Fibroblast of skin of left quadriceps (primary cell): ENCODE measurements at regions not wholly inside any gene's neighbourhood (a gene's known extent, or its start where the extent isn't known, plus 50 kb on each side); places are given as distances from the start of the nearest gene placed in this dataset.

Source experiments
- DNase-seq, 2 experiments: peaks; one replicate each; pipeline ENCODE4 v3.0.0-alpha.2; 2013; ENCODE audit warnings: low read depth in 2 of 2

GRCh38 chr6:149213829-149214228, 103.7 kb upstream of the TAB2 start:
- no peak for DNase-seq

DNA sequence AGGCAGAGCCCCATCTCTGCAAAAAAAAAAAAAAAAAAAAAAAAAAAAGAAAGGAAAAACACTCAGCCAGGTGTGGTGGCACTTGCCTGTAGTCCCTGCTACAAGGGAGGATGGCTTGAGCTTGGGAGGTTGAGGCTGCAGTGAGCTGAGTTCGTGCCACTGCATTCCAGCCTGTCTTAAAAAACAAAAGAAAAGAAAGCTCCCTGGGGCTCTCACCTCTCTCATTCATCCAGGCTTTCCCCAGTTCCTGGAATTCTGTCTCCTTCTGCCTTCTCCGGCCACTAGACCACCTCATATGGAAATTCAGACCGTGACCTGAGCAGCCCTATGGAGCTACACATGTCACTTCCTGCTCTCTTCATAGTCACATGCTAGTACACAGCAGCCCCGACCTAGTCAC, 101.1 kb upstream of the TAB2 start:
- DNase-seq = no peak

- no peak for DNase-seq
Measured at GRCh38 chr6:149217466-149217888, 100.0 kb upstream of the TAB2 start.

DNA sequence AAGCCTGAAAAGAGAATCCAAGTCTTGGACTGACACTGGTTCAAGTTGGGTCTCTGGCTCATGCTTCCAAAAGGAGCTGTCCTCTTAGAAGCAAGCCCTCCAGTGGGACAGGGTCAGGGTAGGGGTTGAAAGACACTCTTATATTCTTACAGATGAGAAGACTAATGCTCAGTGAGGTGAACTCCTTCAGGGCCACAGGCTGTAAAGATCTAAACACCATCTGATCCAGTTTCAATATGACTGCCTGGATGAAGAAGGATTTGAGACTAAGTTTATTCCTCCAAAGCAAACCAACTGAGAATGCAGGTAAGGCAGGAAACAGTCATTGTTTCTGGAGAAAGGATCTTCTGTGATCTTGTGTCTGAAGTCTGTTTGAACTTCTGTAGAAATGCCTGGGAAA, 99.0 kb upstream of the TAB2 start:
- DNase-seq = no peak

DNA sequence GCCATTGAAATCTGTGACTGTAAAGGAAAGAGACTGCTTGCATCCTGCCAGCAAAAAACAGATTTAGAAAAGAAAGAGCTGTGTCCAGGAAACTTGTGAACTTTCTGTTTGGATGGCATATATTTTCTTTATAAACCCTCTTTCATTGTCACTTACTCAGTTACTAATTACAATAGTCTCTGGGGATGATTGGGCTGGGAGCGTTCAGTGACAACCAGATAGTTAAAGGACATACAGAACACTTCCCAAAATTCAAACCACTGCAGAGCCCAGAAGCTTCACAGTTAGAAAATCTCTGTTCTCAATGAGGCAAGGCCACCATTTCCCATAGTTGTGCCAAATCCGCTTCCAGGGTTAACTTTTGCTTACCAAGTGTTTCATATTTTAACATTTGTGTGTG, 98.6 kb upstream of the TAB2 start:
- DNase-seq = no peak

- no peak for DNase-seq
Measured at GRCh38 chr6:149220882-149221773, 96.4 kb upstream of the TAB2 start.

DNA sequence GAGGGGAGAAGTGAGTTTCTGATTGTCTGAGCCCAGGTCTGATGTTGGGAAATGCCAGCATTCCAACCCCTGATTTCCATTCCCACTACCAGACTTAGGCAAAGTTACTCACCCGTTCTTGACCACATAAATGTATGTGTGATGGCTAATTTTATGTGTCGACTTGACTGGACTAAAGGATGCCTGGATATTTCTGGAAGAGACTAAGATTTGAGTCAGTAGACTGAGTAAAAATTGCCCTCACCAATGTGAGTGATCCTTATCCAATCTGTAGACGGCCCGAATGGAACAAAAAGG, 95.8 kb upstream of the TAB2 start:
- peak; percentile 28 to 30 for DNase-seq

GRCh38 chr6:149223120-149223903, 94.2 kb upstream of the TAB2 start:
- DNase-seq = no peak

- no peak for DNase-seq
Measured at GRCh38 chr6:149223904-149224351, 93.6 kb upstream of the TAB2 start.

- no peak for DNase-seq
Measured at GRCh38 chr6:149224399-149224798, 93.1 kb upstream of the TAB2 start.

GRCh38 chr6:149225370-149225769, 92.1 kb upstream of the TAB2 start:
- DNase-seq = no peak

- DNase-seq = no peak
Measured at GRCh38 chr6:149225946-149226345, 91.6 kb upstream of the TAB2 start.

DNA sequence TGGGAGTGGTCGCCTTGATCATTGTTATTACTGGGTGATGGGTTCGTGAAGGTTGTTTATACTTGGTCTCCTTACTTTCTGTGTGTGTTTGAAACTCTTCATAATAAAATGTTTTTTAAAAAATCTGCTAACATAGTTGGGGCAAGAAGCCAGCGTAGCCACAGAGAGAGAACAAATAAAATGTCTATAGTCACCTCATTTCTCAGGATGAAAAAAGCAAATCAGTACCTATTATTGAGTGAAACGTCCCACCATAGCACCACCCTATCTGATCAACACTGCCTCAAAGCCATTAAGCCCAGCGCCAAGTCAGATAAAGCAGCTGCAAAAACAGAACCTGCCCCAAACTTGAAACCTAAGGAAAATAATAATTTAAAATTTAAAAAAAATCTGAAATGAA, 89.7 kb upstream of the TAB2 start:
- no peak for DNase-seq

- DNase-seq = no peak
Measured at GRCh38 chr6:149228311-149228955, 89.1 kb upstream of the TAB2 start.

- no peak for DNase-seq
Measured at GRCh38 chr6:149229096-149229495, 88.4 kb upstream of the TAB2 start.

GRCh38 chr6:149230712-149231460, 86.6 kb upstream of the TAB2 start:
- no peak for DNase-seq

DNA sequence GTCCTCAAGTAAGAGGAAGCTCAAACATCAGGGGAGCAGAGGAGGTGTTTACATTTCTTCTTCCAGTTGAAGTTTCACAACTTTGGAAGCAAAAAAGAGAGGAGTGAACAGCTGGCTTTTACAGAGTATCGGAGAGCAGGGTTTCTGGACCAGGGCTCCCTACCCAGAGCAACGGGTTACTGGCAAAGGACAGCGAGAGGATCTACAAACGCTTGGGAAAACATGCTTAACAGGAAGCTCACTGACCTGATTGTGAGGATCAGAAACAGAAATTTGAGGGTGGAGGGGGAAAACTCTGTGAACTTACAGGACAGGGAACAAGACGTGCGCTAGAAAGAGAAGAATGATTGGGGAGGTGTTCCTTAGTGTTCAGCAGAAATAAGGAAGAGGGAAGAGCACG, 85.7 kb upstream of the TAB2 start:
- no peak for DNase-seq

DNA sequence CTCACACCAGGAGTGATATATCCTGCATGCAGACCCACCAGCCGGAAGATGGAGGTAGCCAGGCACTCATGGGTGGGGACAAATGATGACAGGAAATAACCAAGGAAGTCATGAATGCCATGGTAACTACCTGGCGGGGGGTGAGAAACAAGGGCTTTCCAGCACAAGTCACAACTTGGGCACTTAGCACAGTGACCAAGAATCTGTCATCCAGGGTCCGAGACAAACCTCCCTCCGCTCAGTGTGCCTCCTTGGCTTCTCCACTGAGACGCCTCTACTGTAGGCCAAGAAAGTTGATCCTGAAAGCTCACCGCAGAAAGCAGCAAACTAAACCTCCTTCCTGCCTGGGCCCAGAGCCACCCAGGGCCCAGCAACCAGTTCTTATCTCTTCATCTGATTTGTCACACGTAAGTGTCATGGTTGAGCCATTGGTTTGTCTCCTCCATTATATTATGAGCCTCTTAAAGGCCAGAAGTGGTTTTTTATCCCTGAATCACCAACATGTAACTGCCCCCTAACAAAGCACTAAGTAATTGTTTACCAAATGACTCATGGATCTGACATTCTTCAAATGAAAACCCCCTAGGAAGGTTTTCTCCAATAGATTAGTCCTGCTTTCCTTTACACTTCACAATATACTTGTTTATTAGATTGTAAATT, 84.3 kb upstream of the TAB2 start:
- peak; percentile 52 to 60 for DNase-seq

DNA sequence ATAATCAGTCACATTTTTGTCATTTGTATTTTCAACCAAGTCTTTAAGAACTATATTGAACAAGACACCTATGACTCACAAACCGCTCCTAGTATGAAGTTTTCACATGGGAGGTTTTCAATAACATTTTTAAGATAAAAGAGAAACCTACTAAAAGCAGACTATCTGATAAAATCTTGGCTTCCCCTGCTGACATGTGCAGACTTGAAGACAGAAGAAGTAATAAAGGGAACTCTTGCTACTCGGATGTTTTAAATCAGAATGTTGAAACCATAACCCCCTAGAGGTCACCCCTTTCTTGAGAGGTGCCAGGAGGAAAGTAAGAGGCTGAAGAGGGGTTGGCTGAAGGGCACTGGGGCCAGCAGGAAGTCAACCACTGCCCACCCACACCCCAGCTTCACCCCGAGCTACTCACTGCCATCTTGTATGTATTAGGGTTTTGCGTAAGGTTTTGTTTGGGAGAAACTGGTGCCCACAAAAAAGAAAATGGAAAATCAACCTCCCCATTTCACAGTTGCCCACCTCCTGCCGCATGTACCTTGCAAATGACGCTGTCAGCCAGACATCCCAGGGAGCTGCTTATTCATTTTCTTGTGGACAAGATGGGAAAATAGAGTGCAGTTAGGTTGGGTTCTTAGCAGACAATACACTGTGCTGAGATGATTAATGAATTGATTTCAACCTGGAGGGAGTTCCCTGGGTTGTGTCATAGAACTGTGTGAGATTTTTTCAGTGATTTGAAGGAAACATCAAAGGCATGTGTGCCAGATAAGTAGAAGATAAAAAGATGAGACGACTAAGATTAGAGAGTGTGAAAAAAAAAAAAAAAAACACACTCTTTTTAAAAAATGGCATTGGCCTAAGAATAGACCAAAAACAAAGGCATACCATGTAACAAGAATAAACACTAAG, 83.2 kb upstream of the TAB2 start:
- DNase-seq = no peak

- DNase-seq = peak; percentile 39 to 46
Measured at GRCh38 chr6:149235130-149235561, 82.4 kb upstream of the TAB2 start.
